Thoracic aorta (tissue), 2 donors: ENCODE measurements at regions not wholly inside any gene's neighbourhood (a gene's known extent, or its start where the extent isn't known, plus 50 kb on each side); places are given as distances from the start of the nearest gene placed in this dataset.

Source experiments
- ATAC-seq: fragments of 150-250 bp; one replicate; pipeline ENCODE4 v1.8.0; 2017; ENCODE audit warnings: low read depth; ENCODE audit not compliant: insufficient number of reproducible peaks, low FRiP score
- DNase-seq: peaks from one replicate; pipeline ENCODE4 v3.0.0-alpha.2; 2020; ENCODE audit warnings: low spot score
- H3K27ac ChIP-seq, 2 donors: fragments of 200-600 bp; sonication (generic); 1 replicate in 1 of 2; 2 replicates in 1 of 2; pipeline ENCODE4 v1.5.1; 2016; ENCODE audit warnings: mild to moderate bottlenecking in 2 of 2, moderate library complexity in 2 of 2
- H3K27me3 ChIP-seq: fragments of 200-600 bp; sonication (generic); replicated peaks from 2 replicates; pipeline ENCODE4 v1.6.0; 2016; ENCODE audit warnings: mild to moderate bottlenecking; ENCODE audit not compliant: insufficient read depth
- H3K36me3 ChIP-seq: fragments of 200-600 bp; sonication (generic); one replicate; pipeline ENCODE4 v1.5.1; 2016
- H3K4me1 ChIP-seq, 2 donors: fragments of 200-600 bp; sonication (generic); 1 replicate in 1 of 2; 2 replicates in 1 of 2; pipeline versions ENCODE4 v1.5.1 to v1.6.0; 2016; ENCODE audit warnings: low read depth in 2 of 2, mild to moderate bottlenecking in 1 of 2; ENCODE audit not compliant: control insufficient read depth in 1 of 2
- H3K4me3 ChIP-seq: fragments of 200-600 bp; sonication (generic); 2 replicates; pipeline ENCODE4 v1.5.1; 2016; ENCODE audit warnings: mild to moderate bottlenecking
- H3K9me3 ChIP-seq: fragments of 200-600 bp; sonication (generic); 2 replicates; pipeline ENCODE4 v1.5.1; 2016
- CTCF ChIP-seq: fragments of 200-600 bp; sonication (generic); IDR thresholded peaks from one replicate; pipeline ENCODE4 v1.5.1; 2019; ENCODE audit warnings: antibody characterized with exemption

GRCh38 chr1:5620418-5620817, 371.8 kb downstream of the NPHP4 start:
- H3K27me3 ChIP-seq, result no peaks in the 10 kb centered on the region
- H3K9me3 ChIP-seq, result no peaks in the 10 kb centered on the region
- TF ChIP-seq CTCF, result no peak
- no peak overlapping the region for H3K4me3 ChIP-seq
- DNase-seq, result no peak
- no peak for ATAC-seq
- H3K4me1 ChIP-seq, result no peaks in the 10 kb centered on the region
- H3K27ac ChIP-seq, result no peak overlapping the region
- no peaks in the 10 kb centered on the region for H3K36me3 ChIP-seq

- Histone ChIP-seq H3K27me3 (no peaks in the 10 kb centered on the region), H3K9me3 (no peaks in the 10 kb centered on the region), H3K27ac (no peak overlapping the region), H3K36me3 (no peaks in the 10 kb centered on the region), H3K4me3 (no peak overlapping the region), H3K4me1 (no peaks in the 10 kb centered on the region)
- TF ChIP-seq CTCF, result no peak
- ATAC-seq (no peak), DNase-seq (no peak)
Measured at GRCh38 chr1:5619469-5619868, 372.8 kb downstream of the NPHP4 start.

GRCh38 chr1:5617546-5617945, 374.7 kb downstream of the NPHP4 start:
- no peak for DNase-seq

GRCh38 chr1:5617179-5617520, 375.1 kb downstream of the NPHP4 start:
- TF ChIP-seq CTCF, result no peak
- Histone ChIP-seq H3K4me3 (no peak overlapping the region), H3K4me1 (no peaks in the 10 kb centered on the region), H3K27ac (no peak overlapping the region), H3K9me3 (no peaks in the 10 kb centered on the region), H3K36me3 (no peaks in the 10 kb centered on the region), H3K27me3 (no peaks in the 10 kb centered on the region)
- ATAC-seq, result no peak
- DNase-seq, result no peak

More at GRCh38 chr1:5617546-5617945, 374.7 kb downstream of the NPHP4 start:
- no peaks in the 10 kb centered on the region for H3K36me3 ChIP-seq
- no peaks in the 10 kb centered on the region for H3K9me3 ChIP-seq
- H3K27ac ChIP-seq, result no peak overlapping the region
- no peak for ATAC-seq
- H3K4me3 ChIP-seq, result no peak overlapping the region
- H3K4me1 ChIP-seq, result no peaks in the 10 kb centered on the region
- H3K27me3 ChIP-seq, result no peaks in the 10 kb centered on the region
- TF ChIP-seq CTCF, result no peak

- no peaks in the 10 kb centered on the region for H3K4me1 ChIP-seq
- H3K27me3 ChIP-seq, result no peaks in the 10 kb centered on the region
- no peaks in the 10 kb centered on the region for H3K36me3 ChIP-seq
- no peak for DNase-seq
- no peaks in the 10 kb centered on the region for H3K9me3 ChIP-seq
- TF ChIP-seq CTCF, result no peak
- ATAC-seq, result no peak
- H3K4me3 ChIP-seq, result no peak overlapping the region
- H3K27ac ChIP-seq, result no peak overlapping the region
Measured at GRCh38 chr1:5616366-5617178, 375.7 kb downstream of the NPHP4 start.
